ENCODE measurements at regions not wholly inside any gene's neighbourhood (a gene's known extent, or its start where the extent isn't known, plus 50 kb on each side); places are given as distances from the start of the nearest gene placed in this dataset.

GRCh38 chr6:15082708-15083107, 163.2 kb upstream of the JARID2 start (continued):
- TF ChIP-seq CREB1 (CRISPR knock-in tag; IDR thresholded peaks at IDR 0.05; ENCODE audit: low read depth) = no peak
- no peak for TF ChIP-seq CTCF (conservative IDR thresholded peaks at IDR 0.05; ENCODE audit: low read depth in 2 of 2)
- TF ChIP-seq REST (IDR thresholded peaks at IDR 0.05; ENCODE audit: unreplicated experiment) = no peak

- Mint-ChIP-seq H3K27me3 (ENCODE audit: insufficient read depth, low read depth, poor library complexity) (no peaks in the 10 kb centered on the region), H3K4me3 (no peak overlapping the region), H3K9me3 (no peaks in the 10 kb centered on the region), H3K4me1 (peaks cover 11% of the 10 kb centered on the region), H3K27ac (no peak overlapping the region), H3K36me3 (ENCODE audit: low read depth) (no peaks in the 10 kb centered on the region)
- DNase-seq (ENCODE audit: low spot score) (no peak), ATAC-seq (no peak)
- H3F3A ChIP-seq (replicated peaks; ENCODE audit: low read depth) = peaks cover 3% of the 10 kb centered on the region; the same call in 1 of the 2 replicates
- H3K27ac ChIP-seq (ENCODE audit: low read depth) = no peak overlapping the region
- H3K4me3 ChIP-seq = no peak overlapping the region
- no peaks in the 10 kb centered on the region for H4K20me1 ChIP-seq (replicated peaks; ENCODE audit: insufficient read depth)
- H3K79me2 ChIP-seq (replicated peaks; ENCODE audit: insufficient read depth) = no peaks in the 10 kb centered on the region
- H3K36me3 ChIP-seq (ENCODE audit: insufficient read depth) = no peaks in the 10 kb centered on the region
- no peak overlapping the region for H2AFZ ChIP-seq
- H3K4me2 ChIP-seq = no peak overlapping the region
- H3K27me3 ChIP-seq (ENCODE audit: insufficient read depth) = no peaks in the 10 kb centered on the region
- H3K4me1 ChIP-seq (ENCODE audit: insufficient read depth) = 0 out of 2 replicates have a peak, but pooled peaks cover 6% of the 10 kb centered on the region
- peaks cover 9% of the 10 kb centered on the region; the same call in 1 of the 2 replicates for H3K9me2 ChIP-seq (ENCODE audit: insufficient read depth)
- TF ChIP-seq CTCF (conservative IDR thresholded peaks at IDR 0.05; ENCODE audit: low read depth in 2 of 2) = no peak
- TF ChIP-seq ZNF462 (CRISPR knock-in tag; IDR thresholded peaks at IDR 0.05) = no peak
- no peak for TF ChIP-seq STAT1 (IDR thresholded peaks at IDR 0.05; ENCODE audit: unreplicated experiment)
- TF ChIP-seq EZH2phosphoT487 (IDR thresholded peaks at IDR 0.05; ENCODE audit: unreplicated experiment) = no peak
- no peak for TF ChIP-seq NANOG (IDR thresholded peaks at IDR 0.05; ENCODE audit: borderline replicate concordance)
- no peak for TF ChIP-seq ZNF114 (CRISPR knock-in tag; IDR thresholded peaks at IDR 0.05)
- no peak for TF ChIP-seq CREB1 (CRISPR knock-in tag; IDR thresholded peaks at IDR 0.05; ENCODE audit: low read depth)
Observed at GRCh38 chr6:15086348-15087158, 159.3 kb upstream of the JARID2 start.
